ENCODE measurements at regions not wholly inside any gene's neighbourhood (a gene's known extent, or its start where the extent isn't known, plus 50 kb on each side); places are given as distances from the start of the nearest gene placed in this dataset.

- POLR2A ChIA-PET, result no interaction called here
- no peak for DNase-seq
- Histone ChIP-seq H3K27ac (ENCODE audit: insufficient read depth in 1 of 2, low read depth in 1 of 2, low read length in 2 of 2, poor library complexity in 1 of 2, severe bottlenecking in 2 of 2) (no peak overlapping the region), H3K9me3 (ENCODE audit: control extremely low read depth in 1 of 5, control insufficient read depth in 4 of 5, insufficient read depth in 2 of 5, low read depth in 1 of 5, low read length in 4 of 5) (peaks cover 0 to 7% (median 0%) of the 10 kb centered on the region in 5 experiments), H3K4me3 (ENCODE audit: control insufficient read depth in 1 of 7, extremely low read depth in 1 of 7, insufficient read depth in 4 of 7, low read depth in 2 of 7, low read length in 6 of 7) (no peak overlapping the region), H3K27me3 (replicated peaks in 2 of 5; ENCODE audit: control insufficient read depth in 4 of 5, insufficient read depth in 5 of 5, low read length in 4 of 5) (peaks cover 5 to 83% (median 26%) of the 10 kb centered on the region in 5 experiments), H3K36me3 (ENCODE audit: control insufficient read depth in 4 of 4, insufficient read depth in 4 of 4, low read length in 3 of 4) (no peaks in the 10 kb centered on the region), H3K4me1 (ENCODE audit: control extremely low read depth in 1 of 4, control insufficient read depth in 4 of 4, insufficient read depth in 4 of 4, low read length in 3 of 4) (no peaks in the 10 kb centered on the region)
- WGBS (ENCODE audit: insufficient coverage), result 60% methylated on average over 1 of the region's 1 CpG
- CTCF ChIA-PET, result interaction anchor here (6.9 kb wide), 1 partner anchor 128 kb away, joined by 104 read pairs; no protein-coding TSS in a partner anchor
These were observed 59.8 kb upstream of the LRRC55 start for GRCh38 chr11:57121996-57122395.

GRCh38 chr11:57123590-57123989 lies 58.2 kb upstream of the LRRC55 start:
- H3K4me1 ChIP-seq (ENCODE audit: control extremely low read depth in 1 of 4, control insufficient read depth in 4 of 4, insufficient read depth in 4 of 4, low read length in 3 of 4), result no peaks in the 10 kb centered on the region
- peaks cover 0 to 3% (median 0%) of the 10 kb centered on the region in 5 experiments for H3K9me3 ChIP-seq (ENCODE audit: control extremely low read depth in 1 of 5, control insufficient read depth in 4 of 5, insufficient read depth in 2 of 5, low read depth in 1 of 5, low read length in 4 of 5)
- H3K4me3 ChIP-seq (ENCODE audit: control insufficient read depth in 1 of 7, extremely low read depth in 1 of 7, insufficient read depth in 4 of 7, low read depth in 2 of 7, low read length in 6 of 7), result no peak overlapping the region
- CTCF ChIA-PET, result interaction anchor here (0.7 to 3.0 kb wide), 3 partner anchors 11 to 130 kb away, joined by 3 to 15 read pairs (median 7); no protein-coding TSS in a partner anchor
- H3K36me3 ChIP-seq (ENCODE audit: control insufficient read depth in 4 of 4, insufficient read depth in 4 of 4, low read length in 3 of 4), result no peaks in the 10 kb centered on the region
- peaks cover 5 to 88% (median 31%) of the 10 kb centered on the region in 5 experiments for H3K27me3 ChIP-seq (replicated peaks in 2 of 5; ENCODE audit: control insufficient read depth in 4 of 5, insufficient read depth in 5 of 5, low read length in 4 of 5)
- POLR2A ChIA-PET, result no interaction called here
- no peak overlapping the region for H3K27ac ChIP-seq (ENCODE audit: insufficient read depth in 1 of 2, low read depth in 1 of 2, low read length in 2 of 2, poor library complexity in 1 of 2, severe bottlenecking in 2 of 2)
- DNase-seq, result no peak
- WGBS (ENCODE audit: insufficient coverage), result 71% methylated on average over 2 of the region's 9 CpGs

- no peak overlapping the region for H3K27ac ChIP-seq (ENCODE audit: insufficient read depth in 1 of 2, low read depth in 1 of 2, low read length in 2 of 2, poor library complexity in 1 of 2, severe bottlenecking in 2 of 2)
- no peaks in the 10 kb centered on the region for H3K4me1 ChIP-seq (ENCODE audit: control extremely low read depth in 1 of 4, control insufficient read depth in 4 of 4, insufficient read depth in 4 of 4, low read length in 3 of 4)
- ChIA-PET POLR2A (no interaction called here), CTCF (interaction anchor here (1.6 to 3.0 kb wide), 2 partner anchors 10 to 124 kb away, joined by 7 to 15 read pairs; no protein-coding TSS in a partner anchor)
- H3K27me3 ChIP-seq (replicated peaks in 2 of 5; ENCODE audit: control insufficient read depth in 4 of 5, insufficient read depth in 5 of 5, low read length in 4 of 5), result peaks cover 5 to 84% (median 34%) of the 10 kb centered on the region in 5 experiments
- no peaks in the 10 kb centered on the region for H3K36me3 ChIP-seq (ENCODE audit: control insufficient read depth in 4 of 4, insufficient read depth in 4 of 4, low read length in 3 of 4)
- H3K9me3 ChIP-seq (ENCODE audit: control extremely low read depth in 1 of 5, control insufficient read depth in 4 of 5, insufficient read depth in 2 of 5, low read depth in 1 of 5, low read length in 4 of 5), result peaks cover 0 to 3% (median 0%) of the 10 kb centered on the region in 5 experiments
- no peak for DNase-seq
- 26% methylated on average over 7 of the region's 7 CpGs for WGBS (ENCODE audit: insufficient coverage)
- H3K4me3 ChIP-seq (ENCODE audit: control insufficient read depth in 1 of 7, extremely low read depth in 1 of 7, insufficient read depth in 4 of 7, low read depth in 2 of 7, low read length in 6 of 7), result no peak overlapping the region
These were observed 57.2 kb upstream of the LRRC55 start for GRCh38 chr11:57124505-57124904.

- 17% methylated on average over 4 of the region's 4 CpGs for WGBS (ENCODE audit: insufficient coverage)
- no peak for DNase-seq
- Histone ChIP-seq H3K9me3 (ENCODE audit: control extremely low read depth in 1 of 5, control insufficient read depth in 4 of 5, insufficient read depth in 2 of 5, low read depth in 1 of 5, low read length in 4 of 5) (peaks cover 0 to 3% (median 0%) of the 10 kb centered on the region in 5 experiments), H3K4me3 (ENCODE audit: control insufficient read depth in 1 of 7, extremely low read depth in 1 of 7, insufficient read depth in 4 of 7, low read depth in 2 of 7, low read length in 6 of 7) (no peak overlapping the region), H3K4me1 (ENCODE audit: control extremely low read depth in 1 of 4, control insufficient read depth in 4 of 4, insufficient read depth in 4 of 4, low read length in 3 of 4) (no peaks in the 10 kb centered on the region), H3K27ac (ENCODE audit: insufficient read depth in 1 of 2, low read depth in 1 of 2, low read length in 2 of 2, poor library complexity in 1 of 2, severe bottlenecking in 2 of 2) (no peak overlapping the region), H3K27me3 (replicated peaks in 2 of 5; ENCODE audit: control insufficient read depth in 4 of 5, insufficient read depth in 5 of 5, low read length in 4 of 5) (peaks cover 5 to 86% (median 37%) of the 10 kb centered on the region in 5 experiments), H3K36me3 (ENCODE audit: control insufficient read depth in 4 of 4, insufficient read depth in 4 of 4, low read length in 3 of 4) (no peaks in the 10 kb centered on the region)
- ChIA-PET CTCF (interaction anchor here (1.6 to 3.0 kb wide), 2 partner anchors 9 to 124 kb away, joined by 7 to 15 read pairs; no protein-coding TSS in a partner anchor), POLR2A (no interaction called here)
These were observed 56.8 kb upstream of the LRRC55 start for GRCh38 chr11:57124917-57125316.

DNA sequence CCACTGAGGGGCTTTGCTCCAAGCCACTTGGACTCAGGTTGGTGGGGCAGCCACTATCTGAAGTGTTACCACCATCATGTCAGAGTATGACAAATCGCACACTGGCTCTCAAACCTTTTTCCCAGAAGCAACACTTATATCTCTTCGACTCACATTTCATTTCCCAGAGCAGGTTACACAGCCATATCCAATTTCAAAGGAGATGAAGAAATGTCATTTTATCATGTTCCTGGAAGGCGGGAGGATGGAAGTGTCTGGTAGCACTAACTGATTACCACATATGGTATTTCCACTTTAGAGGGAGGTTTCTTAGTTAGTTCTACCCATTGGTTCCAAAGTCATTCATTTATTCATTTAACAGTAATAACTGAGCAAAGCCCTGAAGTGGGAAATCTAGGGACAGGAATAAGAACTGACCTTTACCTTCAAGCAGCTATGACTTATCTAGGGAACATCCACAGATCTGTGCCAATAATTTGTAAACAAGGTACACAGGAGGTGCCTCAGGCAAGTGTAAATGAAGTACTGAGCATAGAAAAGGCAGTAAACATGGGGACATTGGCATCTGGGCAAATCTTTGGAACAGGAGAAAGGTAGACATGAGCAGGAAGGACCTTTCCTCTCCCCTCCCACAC lies 54.9 kb upstream of the LRRC55 start:
- ChIA-PET POLR2A (no interaction called here), CTCF (interaction anchor here (2.4 kb wide), 1 partner anchor 122 kb away, joined by 10 read pairs; no protein-coding TSS in a partner anchor)

GRCh38 chr11:57131080-57131790 lies 50.5 kb upstream of the LRRC55 start:
- 68% methylated on average over 6 of the region's 8 CpGs for WGBS (ENCODE audit: insufficient coverage)
- POLR2A ChIA-PET, result no interaction called here
- Histone ChIP-seq H3K4me1 (ENCODE audit: control extremely low read depth in 1 of 4, control insufficient read depth in 4 of 4, insufficient read depth in 4 of 4, low read length in 3 of 4) (no peaks in the 10 kb centered on the region), H3K27ac (ENCODE audit: insufficient read depth in 1 of 2, low read depth in 1 of 2, low read length in 2 of 2, poor library complexity in 1 of 2, severe bottlenecking in 2 of 2) (no peak overlapping the region), H3K36me3 (ENCODE audit: control insufficient read depth in 4 of 4, insufficient read depth in 4 of 4, low read length in 3 of 4) (no peaks in the 10 kb centered on the region), H3K9me3 (ENCODE audit: control extremely low read depth in 1 of 5, control insufficient read depth in 4 of 5, insufficient read depth in 2 of 5, low read depth in 1 of 5, low read length in 4 of 5) (no peaks in the 10 kb centered on the region), H3K27me3 (replicated peaks in 2 of 5; ENCODE audit: control insufficient read depth in 4 of 5, insufficient read depth in 5 of 5, low read length in 4 of 5) (peaks cover 0 to 82% (median 31%) of the 10 kb centered on the region in 5 experiments), H3K4me3 (ENCODE audit: control insufficient read depth in 1 of 7, extremely low read depth in 1 of 7, insufficient read depth in 4 of 7, low read depth in 2 of 7, low read length in 6 of 7) (no peak overlapping the region)
- DNase-seq, result no peak
- CTCF ChIA-PET, result interaction anchor here (0.9 to 4.3 kb wide), 7 partner anchors 68 to 124 kb away, joined by 3 to 45 read pairs (median 3); no protein-coding TSS in a partner anchor

More for the DNA sequence above, 54.9 kb upstream of the LRRC55 start:
- Histone ChIP-seq H3K4me3 (ENCODE audit: control insufficient read depth in 1 of 7, extremely low read depth in 1 of 7, insufficient read depth in 4 of 7, low read depth in 2 of 7, low read length in 6 of 7) (no peak overlapping the region), H3K4me1 (ENCODE audit: control extremely low read depth in 1 of 4, control insufficient read depth in 4 of 4, insufficient read depth in 4 of 4, low read length in 3 of 4) (no peaks in the 10 kb centered on the region), H3K27me3 (replicated peaks in 2 of 5; ENCODE audit: control insufficient read depth in 4 of 5, insufficient read depth in 5 of 5, low read length in 4 of 5) (peaks cover 4 to 87% (median 43%) of the 10 kb centered on the region in 5 experiments), H3K27ac (ENCODE audit: insufficient read depth in 1 of 2, low read depth in 1 of 2, low read length in 2 of 2, poor library complexity in 1 of 2, severe bottlenecking in 2 of 2) (no peak overlapping the region), H3K36me3 (ENCODE audit: control insufficient read depth in 4 of 4, insufficient read depth in 4 of 4, low read length in 3 of 4) (no peaks in the 10 kb centered on the region), H3K9me3 (ENCODE audit: control extremely low read depth in 1 of 5, control insufficient read depth in 4 of 5, insufficient read depth in 2 of 5, low read depth in 1 of 5, low read length in 4 of 5) (peaks cover 0 to 3% (median 0%) of the 10 kb centered on the region in 5 experiments)
- WGBS (ENCODE audit: insufficient coverage), result 100% methylated on average over 1 of the region's 3 CpGs
- no peak for DNase-seq
